ENCODE measurements at regions not wholly inside any gene's neighbourhood (a gene's known extent, or its start where the extent isn't known, plus 50 kb on each side); places are given as distances from the start of the nearest gene placed in this dataset.

GRCh38 chr11:10628508-10629236 is 60.2 kb upstream of the LYVE1 start:
- H3K36me3 ChIP-seq (ENCODE audit: insufficient read depth, low read length) = peaks cover 44% of the 10 kb centered on the region
- H3K9ac ChIP-seq (ENCODE audit: low read length) = no peak overlapping the region
- peaks cover 30% of the 10 kb centered on the region for H3K4me1 ChIP-seq (ENCODE audit: insufficient read depth, low read length)
- H3K27me3 ChIP-seq (ENCODE audit: control insufficient read depth in 1 of 2, insufficient read depth in 2 of 2, low read length in 2 of 2) = no peaks in the 10 kb centered on the region
- no peak overlapping the region for H3K27ac ChIP-seq (ENCODE audit: low read depth, low read length)
- H3K9me3 ChIP-seq (ENCODE audit: low read length) = no peaks in the 10 kb centered on the region
- H3K4me3 ChIP-seq (ENCODE audit: low read depth in 1 of 2, low read length in 2 of 2) = no peak overlapping the region

- Histone ChIP-seq H3K27ac (ENCODE audit: low read depth, low read length) (peak overlapping the region; percentile 42), H3K36me3 (ENCODE audit: insufficient read depth, low read length) (peaks cover 51% of the 10 kb centered on the region), H3K27me3 (ENCODE audit: control insufficient read depth in 1 of 2, insufficient read depth in 2 of 2, low read length in 2 of 2) (no peaks in the 10 kb centered on the region), H3K4me1 (ENCODE audit: insufficient read depth, low read length) (peaks cover 32% of the 10 kb centered on the region), H3K9me3 (ENCODE audit: low read length) (no peaks in the 10 kb centered on the region), H3K9ac (ENCODE audit: low read length) (no peak overlapping the region), H3K4me3 (ENCODE audit: low read depth in 1 of 2, low read length in 2 of 2) (no peak overlapping the region)
Observed at GRCh38 chr11:10627816-10628215, 59.4 kb upstream of the LYVE1 start.

GRCh38 chr11:10627291-10627690 is 58.8 kb upstream of the LYVE1 start:
- Histone ChIP-seq H3K9ac (ENCODE audit: low read length) (no peak overlapping the region), H3K36me3 (ENCODE audit: insufficient read depth, low read length) (peaks cover 51% of the 10 kb centered on the region), H3K27me3 (ENCODE audit: control insufficient read depth in 1 of 2, insufficient read depth in 2 of 2, low read length in 2 of 2) (no peaks in the 10 kb centered on the region), H3K9me3 (ENCODE audit: low read length) (no peaks in the 10 kb centered on the region), H3K4me1 (ENCODE audit: insufficient read depth, low read length) (peaks cover 32% of the 10 kb centered on the region), H3K27ac (ENCODE audit: low read depth, low read length) (no peak overlapping the region), H3K4me3 (ENCODE audit: low read depth in 1 of 2, low read length in 2 of 2) (no peak overlapping the region)

- peaks cover 53% of the 10 kb centered on the region for H3K36me3 ChIP-seq (ENCODE audit: insufficient read depth, low read length)
- no peak overlapping the region for H3K4me3 ChIP-seq (ENCODE audit: low read depth in 1 of 2, low read length in 2 of 2)
- H3K9ac ChIP-seq (ENCODE audit: low read length) = peak overlapping the region; percentile 37
- H3K27me3 ChIP-seq (ENCODE audit: control insufficient read depth in 1 of 2, insufficient read depth in 2 of 2, low read length in 2 of 2) = no peaks in the 10 kb centered on the region
- H3K27ac ChIP-seq (ENCODE audit: low read depth, low read length) = peak overlapping the region; percentile 80
- H3K4me1 ChIP-seq (ENCODE audit: insufficient read depth, low read length) = peaks cover 32% of the 10 kb centered on the region
- no peaks in the 10 kb centered on the region for H3K9me3 ChIP-seq (ENCODE audit: low read length)
Observed at GRCh38 chr11:10625982-10626311, 57.5 kb upstream of the LYVE1 start.

- Histone ChIP-seq H3K4me1 (ENCODE audit: insufficient read depth, low read length) (peaks cover 32% of the 10 kb centered on the region), H3K36me3 (ENCODE audit: insufficient read depth, low read length) (peaks cover 48% of the 10 kb centered on the region), H3K4me3 (ENCODE audit: low read depth in 1 of 2, low read length in 2 of 2) (no peak overlapping the region), H3K27me3 (ENCODE audit: control insufficient read depth in 1 of 2, insufficient read depth in 2 of 2, low read length in 2 of 2) (no peaks in the 10 kb centered on the region), H3K9ac (ENCODE audit: low read length) (peak overlapping the region; percentile 37), H3K9me3 (ENCODE audit: low read length) (no peaks in the 10 kb centered on the region), H3K27ac (ENCODE audit: low read depth, low read length) (peak overlapping the region; percentile 80)
Observed at GRCh38 chr11:10625281-10625981, 57.0 kb upstream of the LYVE1 start.

GRCh38 chr11:10623797-10624761 is 55.6 kb upstream of the LYVE1 start:
- Histone ChIP-seq H3K9ac (ENCODE audit: low read length) (no peak overlapping the region), H3K4me1 (ENCODE audit: insufficient read depth, low read length) (peaks cover 38% of the 10 kb centered on the region), H3K36me3 (ENCODE audit: insufficient read depth, low read length) (peaks cover 35% of the 10 kb centered on the region), H3K27me3 (ENCODE audit: control insufficient read depth in 1 of 2, insufficient read depth in 2 of 2, low read length in 2 of 2) (no peaks in the 10 kb centered on the region), H3K9me3 (ENCODE audit: low read length) (no peaks in the 10 kb centered on the region), H3K27ac (ENCODE audit: low read depth, low read length) (peak overlapping the region; percentile 80), H3K4me3 (ENCODE audit: low read depth in 1 of 2, low read length in 2 of 2) (no peak overlapping the region)

GRCh38 chr11:10622957-10623791 is 54.7 kb upstream of the LYVE1 start:
- Histone ChIP-seq H3K27me3 (ENCODE audit: control insufficient read depth in 1 of 2, insufficient read depth in 2 of 2, low read length in 2 of 2) (no peaks in the 10 kb centered on the region), H3K4me1 (ENCODE audit: insufficient read depth, low read length) (peaks cover 47% of the 10 kb centered on the region), H3K27ac (ENCODE audit: low read depth, low read length) (peak overlapping the region; percentile 22), H3K9me3 (ENCODE audit: low read length) (no peaks in the 10 kb centered on the region), H3K9ac (ENCODE audit: low read length) (no peak overlapping the region), H3K4me3 (ENCODE audit: low read depth in 1 of 2, low read length in 2 of 2) (no peak overlapping the region), H3K36me3 (ENCODE audit: insufficient read depth, low read length) (peaks cover 26% of the 10 kb centered on the region)

- H3K27me3 ChIP-seq (ENCODE audit: control insufficient read depth in 1 of 2, insufficient read depth in 2 of 2, low read length in 2 of 2) = no peaks in the 10 kb centered on the region
- H3K9ac ChIP-seq (ENCODE audit: low read length) = no peak overlapping the region
- H3K4me1 ChIP-seq (ENCODE audit: insufficient read depth, low read length) = peaks cover 48% of the 10 kb centered on the region
- no peaks in the 10 kb centered on the region for H3K9me3 ChIP-seq (ENCODE audit: low read length)
- H3K4me3 ChIP-seq (ENCODE audit: low read depth in 1 of 2, low read length in 2 of 2) = no peak overlapping the region
- H3K27ac ChIP-seq (ENCODE audit: low read depth, low read length) = no peak overlapping the region
- peaks cover 32% of the 10 kb centered on the region for H3K36me3 ChIP-seq (ENCODE audit: insufficient read depth, low read length)
Observed at GRCh38 chr11:10622108-10622507, 53.6 kb upstream of the LYVE1 start.

GRCh38 chr11:10619131-10619680 is 50.7 kb upstream of the LYVE1 start:
- H3K27ac ChIP-seq (ENCODE audit: low read depth, low read length) = peak overlapping the region; percentile 2
- H3K9ac ChIP-seq (ENCODE audit: low read length) = no peak overlapping the region
- peaks cover 23% of the 10 kb centered on the region for H3K4me1 ChIP-seq (ENCODE audit: insufficient read depth, low read length)
- H3K9me3 ChIP-seq (ENCODE audit: low read length) = no peaks in the 10 kb centered on the region
- H3K36me3 ChIP-seq (ENCODE audit: insufficient read depth, low read length) = peaks cover 32% of the 10 kb centered on the region
- H3K4me3 ChIP-seq (ENCODE audit: low read depth in 1 of 2, low read length in 2 of 2) = no peak overlapping the region
- H3K27me3 ChIP-seq (ENCODE audit: control insufficient read depth in 1 of 2, insufficient read depth in 2 of 2, low read length in 2 of 2) = no peaks in the 10 kb centered on the region

GRCh38 chr11:10618490-10618889 is 50.0 kb upstream of the LYVE1 start:
- Histone ChIP-seq H3K9ac (ENCODE audit: low read length) (no peak overlapping the region), H3K4me1 (ENCODE audit: insufficient read depth, low read length) (peaks cover 16% of the 10 kb centered on the region), H3K27me3 (ENCODE audit: control insufficient read depth in 1 of 2, insufficient read depth in 2 of 2, low read length in 2 of 2) (no peaks in the 10 kb centered on the region), H3K9me3 (ENCODE audit: low read length) (no peaks in the 10 kb centered on the region), H3K4me3 (ENCODE audit: low read depth in 1 of 2, low read length in 2 of 2) (no peak overlapping the region), H3K27ac (ENCODE audit: low read depth, low read length) (peak overlapping the region; percentile 2), H3K36me3 (ENCODE audit: insufficient read depth, low read length) (peaks cover 37% of the 10 kb centered on the region)

Measured in muscle layer of colon (tissue), 2 donors.